Fibroblast of pulmonary artery (primary cell): ENCODE measurements at regions not wholly inside any gene's neighbourhood (a gene's known extent, or its start where the extent isn't known, plus 50 kb on each side); places are given as distances from the start of the nearest gene placed in this dataset.

Experiments
- DNase-seq: peaks from one replicate; pipeline ENCODE4 v3.0.0-alpha.2; 2010; ENCODE audit warnings: low read depth
- H3K4me3 ChIP-seq: replicated peaks from 2 replicates; pipeline ENCODE4 v1.5.1; 2011; ENCODE audit warnings: low read depth, mild to moderate bottlenecking, control low read depth, low read length, moderate library complexity
- CTCF ChIP-seq: IDR thresholded peaks from 2 replicates; pipeline ENCODE4 v1.5.1; 2011; ENCODE audit warnings: mild to moderate bottlenecking, control low read depth, low read length, inconsistent platforms; ENCODE audit errors: missing control alignments

DNA sequence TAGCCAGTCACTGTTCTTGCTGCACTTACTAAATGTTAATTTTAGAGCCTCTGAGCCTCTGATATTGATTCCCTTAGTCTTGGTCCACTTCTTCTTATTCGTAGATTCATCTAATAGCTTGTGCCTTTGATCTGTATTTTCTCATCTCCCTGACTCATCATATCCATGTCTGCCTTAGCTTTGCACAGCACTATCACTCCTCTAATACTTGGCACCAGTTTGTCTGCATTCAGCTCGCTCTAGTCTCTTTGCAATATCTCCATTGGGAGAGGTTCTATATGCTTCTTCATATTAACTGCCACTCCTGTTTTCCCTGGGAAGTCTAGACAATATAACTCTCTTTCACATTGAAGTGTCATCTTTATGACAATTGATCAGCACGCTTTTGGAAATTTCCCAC lies 68.5 kb upstream of the CSRP2 start:
- no peak for DNase-seq
- TF ChIP-seq CTCF, result no peak
- H3K4me3 ChIP-seq, result no peak overlapping the region

- DNase-seq, result no peak
- no peak for TF ChIP-seq CTCF
- no peak overlapping the region for H3K4me3 ChIP-seq
These were observed 67.6 kb upstream of the CSRP2 start for GRCh38 chr12:76946446-76946845.

GRCh38 chr12:76945867-76946266 lies 67.0 kb upstream of the CSRP2 start:
- no peak overlapping the region for H3K4me3 ChIP-seq
- no peak for DNase-seq
- no peak for TF ChIP-seq CTCF

- no peak for DNase-seq
- H3K4me3 ChIP-seq, result no peak overlapping the region
- no peak for TF ChIP-seq CTCF
These were observed 66.1 kb upstream of the CSRP2 start for GRCh38 chr12:76944892-76945291.

GRCh38 chr12:76943008-76943407 lies 64.2 kb upstream of the CSRP2 start:
- TF ChIP-seq CTCF, result no peak
- DNase-seq, result no peak
- H3K4me3 ChIP-seq, result no peak overlapping the region

GRCh38 chr12:76942267-76942666 lies 63.4 kb upstream of the CSRP2 start:
- H3K4me3 ChIP-seq, result no peak overlapping the region
- peak; percentile 3 for DNase-seq
- no peak for TF ChIP-seq CTCF

- no peak for DNase-seq
- TF ChIP-seq CTCF, result no peak
- no peak overlapping the region for H3K4me3 ChIP-seq
These were observed 62.0 kb upstream of the CSRP2 start for GRCh38 chr12:76940671-76941445.
